ENCODE measurements at regions not wholly inside any gene's neighbourhood (a gene's known extent, or its start where the extent isn't known, plus 50 kb on each side); places are given as distances from the start of the nearest gene placed in this dataset.

GRCh38 chr1:60918867-60919266, 163.5 kb upstream of the NFIA start:
- Histone ChIP-seq H3K36me3 (ENCODE audit: insufficient read depth, low read length) (no peaks in the 10 kb centered on the region), H3K4me3 (ENCODE audit: low read length) (no peak overlapping the region), H3K27ac (ENCODE audit: low read length) (no peak overlapping the region), H4K20me1 (ENCODE audit: insufficient read depth) (no peaks in the 10 kb centered on the region), H3K4me2 (ENCODE audit: low read length) (no peak overlapping the region), H2AFZ (ENCODE audit: low read depth, low read length) (no peak overlapping the region), H3K79me2 (replicated peaks; ENCODE audit: insufficient read depth, low read length) (no peaks in the 10 kb centered on the region), H3K9me2 (ENCODE audit: insufficient read depth, low read length) (no peaks in the 10 kb centered on the region), H3F3A (ENCODE audit: insufficient read depth, low read length, poor library complexity, severe bottlenecking) (no peaks in the 10 kb centered on the region), H3K9me3 (ENCODE audit: low read length) (no peaks in the 10 kb centered on the region), H3K9ac (ENCODE audit: low read length) (no peak overlapping the region), H3K27me3 (ENCODE audit: insufficient read depth, low read depth, low read length) (no peaks in the 10 kb centered on the region)
- TF ChIP-seq EP300 (conservative IDR thresholded peaks at IDR 0.05; ENCODE audit: poor library complexity, severe bottlenecking) (no peak), TAF1 (IDR thresholded peaks at IDR 0.05; ENCODE audit: low read depth) (no peak), POLR2AphosphoS5 (IDR thresholded peaks at IDR 0.05) (no peak), SMC3 (conservative IDR thresholded peaks at IDR 0.05; ENCODE audit: poor library complexity) (no peak), RAD21 (conservative IDR thresholded peaks at IDR 0.05) (no peak), MXI1 (conservative IDR thresholded peaks at IDR 0.05; ENCODE audit: poor library complexity, severe bottlenecking) (no peak), EZH2 (IDR thresholded peaks at IDR 0.05; ENCODE audit: borderline replicate concordance, insufficient read depth, low read length, poor library complexity, severe bottlenecking) (no peak)
- TF ChIP-seq, protein P1, sequence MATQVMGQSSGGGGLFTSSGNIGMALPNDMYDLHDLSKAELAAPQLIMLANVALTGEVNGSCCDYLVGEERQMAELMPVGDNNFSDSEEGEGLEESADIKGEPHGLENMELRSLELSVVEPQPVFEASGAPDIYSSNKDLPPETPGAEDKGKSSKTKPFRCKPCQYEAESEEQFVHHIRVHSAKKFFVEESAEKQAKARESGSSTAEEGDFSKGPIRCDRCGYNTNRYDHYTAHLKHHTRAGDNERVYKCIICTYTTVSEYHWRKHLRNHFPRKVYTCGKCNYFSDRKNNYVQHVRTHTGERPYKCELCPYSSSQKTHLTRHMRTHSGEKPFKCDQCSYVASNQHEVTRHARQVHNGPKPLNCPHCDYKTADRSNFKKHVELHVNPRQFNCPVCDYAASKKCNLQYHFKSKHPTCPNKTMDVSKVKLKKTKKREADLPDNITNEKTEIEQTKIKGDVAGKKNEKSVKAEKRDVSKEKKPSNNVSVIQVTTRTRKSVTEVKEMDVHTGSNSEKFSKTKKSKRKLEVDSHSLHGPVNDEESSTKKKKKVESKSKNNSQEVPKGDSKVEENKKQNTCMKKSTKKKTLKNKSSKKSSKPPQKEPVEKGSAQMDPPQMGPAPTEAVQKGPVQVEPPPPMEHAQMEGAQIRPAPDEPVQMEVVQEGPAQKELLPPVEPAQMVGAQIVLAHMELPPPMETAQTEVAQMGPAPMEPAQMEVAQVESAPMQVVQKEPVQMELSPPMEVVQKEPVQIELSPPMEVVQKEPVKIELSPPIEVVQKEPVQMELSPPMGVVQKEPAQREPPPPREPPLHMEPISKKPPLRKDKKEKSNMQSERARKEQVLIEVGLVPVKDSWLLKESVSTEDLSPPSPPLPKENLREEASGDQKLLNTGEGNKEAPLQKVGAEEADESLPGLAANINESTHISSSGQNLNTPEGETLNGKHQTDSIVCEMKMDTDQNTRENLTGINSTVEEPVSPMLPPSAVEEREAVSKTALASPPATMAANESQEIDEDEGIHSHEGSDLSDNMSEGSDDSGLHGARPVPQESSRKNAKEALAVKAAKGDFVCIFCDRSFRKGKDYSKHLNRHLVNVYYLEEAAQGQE (IDR thresholded peaks at IDR 0.05; ENCODE audit: borderline replicate concordance), result no peak
- TF ChIP-seq, protein P2, sequence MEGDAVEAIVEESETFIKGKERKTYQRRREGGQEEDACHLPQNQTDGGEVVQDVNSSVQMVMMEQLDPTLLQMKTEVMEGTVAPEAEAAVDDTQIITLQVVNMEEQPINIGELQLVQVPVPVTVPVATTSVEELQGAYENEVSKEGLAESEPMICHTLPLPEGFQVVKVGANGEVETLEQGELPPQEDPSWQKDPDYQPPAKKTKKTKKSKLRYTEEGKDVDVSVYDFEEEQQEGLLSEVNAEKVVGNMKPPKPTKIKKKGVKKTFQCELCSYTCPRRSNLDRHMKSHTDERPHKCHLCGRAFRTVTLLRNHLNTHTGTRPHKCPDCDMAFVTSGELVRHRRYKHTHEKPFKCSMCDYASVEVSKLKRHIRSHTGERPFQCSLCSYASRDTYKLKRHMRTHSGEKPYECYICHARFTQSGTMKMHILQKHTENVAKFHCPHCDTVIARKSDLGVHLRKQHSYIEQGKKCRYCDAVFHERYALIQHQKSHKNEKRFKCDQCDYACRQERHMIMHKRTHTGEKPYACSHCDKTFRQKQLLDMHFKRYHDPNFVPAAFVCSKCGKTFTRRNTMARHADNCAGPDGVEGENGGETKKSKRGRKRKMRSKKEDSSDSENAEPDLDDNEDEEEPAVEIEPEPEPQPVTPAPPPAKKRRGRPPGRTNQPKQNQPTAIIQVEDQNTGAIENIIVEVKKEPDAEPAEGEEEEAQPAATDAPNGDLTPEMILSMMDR (IDR thresholded peaks at IDR 0.05; ENCODE audit: poor library complexity, severe bottlenecking), result no peak

DNA sequence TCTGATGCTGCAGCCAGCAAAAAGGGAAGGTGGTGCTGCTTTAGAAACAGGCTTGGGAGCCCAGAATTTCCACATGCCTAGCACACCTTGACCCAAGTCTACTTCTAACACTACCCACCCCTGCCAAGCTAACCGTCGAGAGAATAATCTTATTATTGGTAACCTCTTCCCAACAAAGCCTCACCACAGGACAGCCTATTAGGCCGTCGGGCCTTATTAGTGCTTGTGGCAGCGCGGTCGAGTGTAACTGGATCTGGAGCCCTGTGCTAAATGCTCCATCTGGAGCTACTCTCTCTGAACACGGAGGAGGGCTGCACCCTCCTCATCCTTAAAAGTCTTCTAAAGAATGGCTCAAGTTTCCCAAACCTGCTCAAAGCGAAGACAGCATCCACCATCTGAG, 165.5 kb upstream of the NFIA start:
- no peak overlapping the region for H3K4me2 ChIP-seq (ENCODE audit: low read length)
- H3F3A ChIP-seq (ENCODE audit: insufficient read depth, low read length, poor library complexity, severe bottlenecking), result no peaks in the 10 kb centered on the region
- H3K36me3 ChIP-seq (ENCODE audit: insufficient read depth, low read length), result no peaks in the 10 kb centered on the region
- H2AFZ ChIP-seq (ENCODE audit: low read depth, low read length), result no peak overlapping the region
- H3K27ac ChIP-seq (ENCODE audit: low read length), result no peak overlapping the region
- no peaks in the 10 kb centered on the region for H3K27me3 ChIP-seq (ENCODE audit: insufficient read depth, low read depth, low read length)
- H3K79me2 ChIP-seq (replicated peaks; ENCODE audit: insufficient read depth, low read length), result no peaks in the 10 kb centered on the region
- H4K20me1 ChIP-seq (ENCODE audit: insufficient read depth), result no peaks in the 10 kb centered on the region
- no peak overlapping the region for H3K9ac ChIP-seq (ENCODE audit: low read length)
- H3K9me2 ChIP-seq (ENCODE audit: insufficient read depth, low read length), result no peaks in the 10 kb centered on the region
- no peaks in the 10 kb centered on the region for H3K9me3 ChIP-seq (ENCODE audit: low read length)
- no peak overlapping the region for H3K4me3 ChIP-seq (ENCODE audit: low read length)
- TF ChIP-seq RAD21 (conservative IDR thresholded peaks at IDR 0.05) (no peak), SMC3 (conservative IDR thresholded peaks at IDR 0.05; ENCODE audit: poor library complexity) (no peak), TAF1 (IDR thresholded peaks at IDR 0.05; ENCODE audit: low read depth) (no peak), MXI1 (conservative IDR thresholded peaks at IDR 0.05; ENCODE audit: poor library complexity, severe bottlenecking) (no peak), POLR2AphosphoS5 (IDR thresholded peaks at IDR 0.05) (no peak), EZH2 (IDR thresholded peaks at IDR 0.05; ENCODE audit: borderline replicate concordance, insufficient read depth, low read length, poor library complexity, severe bottlenecking) (no peak)
- TF ChIP-seq, protein P1 (IDR thresholded peaks at IDR 0.05; ENCODE audit: borderline replicate concordance), result no peak
- TF ChIP-seq, protein P2 (IDR thresholded peaks at IDR 0.05; ENCODE audit: poor library complexity, severe bottlenecking), result no peak
